H9 (cell line): ENCODE measurements at regions not wholly inside any gene's neighbourhood (a gene's known extent, or its start where the extent isn't known, plus 50 kb on each side); places are given as distances from the start of the nearest gene placed in this dataset.

ENCODE experiments used
- DNase-seq: peaks from one replicate; pipeline ENCODE4 v3.0.0-alpha.2; 2017
- H2AFZ ChIP-seq: one replicate; pipeline ENCODE4 v1.6.1; 2013; ENCODE audit warnings: mild to moderate bottlenecking, low read length, control low read depth, moderate library complexity
- H2AK5ac ChIP-seq: 2 replicates; pipeline ENCODE4 v1.6.1; 2013; ENCODE audit warnings: low read length, control low read depth, mixed read lengths; ENCODE audit not compliant: insufficient read length
- H2BK120ac ChIP-seq: one replicate; pipeline ENCODE4 v1.6.1; 2013; ENCODE audit warnings: low read depth, mild to moderate bottlenecking, low read length, control low read depth, inconsistent platforms; ENCODE audit not compliant: poor library complexity, severe bottlenecking
- H2BK12ac ChIP-seq: 2 replicates; pipeline ENCODE4 v1.6.1; 2013; ENCODE audit warnings: low read length, control low read depth, mixed read lengths, low read depth; ENCODE audit not compliant: insufficient read length
- H2BK15ac ChIP-seq: 2 replicates; pipeline ENCODE4 v1.6.1; 2013; ENCODE audit warnings: low read depth, low read length, control low read depth
- H2BK20ac ChIP-seq: one replicate; pipeline ENCODE4 v1.6.1; 2013; ENCODE audit warnings: low read depth, mild to moderate bottlenecking, low read length, control low read depth, inconsistent platforms; ENCODE audit not compliant: poor library complexity, severe bottlenecking
- H2BK5ac ChIP-seq: 2 replicates; pipeline ENCODE4 v1.6.1; 2013; ENCODE audit warnings: low read length, control low read depth, mixed read lengths; ENCODE audit not compliant: insufficient read length
- H3K14ac ChIP-seq: 2 replicates; pipeline ENCODE4 v1.6.1; 2013; ENCODE audit warnings: low read length, control low read depth; ENCODE audit not compliant: insufficient read depth
- H3K18ac ChIP-seq: 2 replicates; pipeline ENCODE4 v1.6.1; 2013; ENCODE audit warnings: low read depth, mild to moderate bottlenecking, mixed read lengths, low read length, control low read depth; ENCODE audit not compliant: insufficient read length
- H3K23ac ChIP-seq: 2 replicates; pipeline ENCODE4 v1.6.1; 2013; ENCODE audit warnings: low read length, control low read depth, mixed read lengths, low read depth; ENCODE audit not compliant: insufficient read length
- H3K23me2 ChIP-seq: 2 replicates; pipeline ENCODE4 v1.6.1; 2013; ENCODE audit warnings: low read depth, mild to moderate bottlenecking, mixed read lengths, low read length, control low read depth; ENCODE audit not compliant: insufficient read length, poor library complexity, severe bottlenecking
- H3K27ac ChIP-seq: 2 replicates; pipeline ENCODE4 v1.5.1; 2013; ENCODE audit warnings: low read length, control low read depth, mixed read lengths, low read depth; ENCODE audit not compliant: insufficient read length
- H3K27me3 ChIP-seq: 2 replicates; pipeline ENCODE4 v1.6.1; 2013; ENCODE audit warnings: low read length, control low read depth, inconsistent platforms; ENCODE audit not compliant: insufficient read depth
- H3K4ac ChIP-seq: 2 replicates; pipeline ENCODE4 v1.6.1; 2013; ENCODE audit warnings: low read depth, mild to moderate bottlenecking, control low read depth, inconsistent platforms, low read length, moderate library complexity
- H3K4me1 ChIP-seq: 2 replicates; pipeline ENCODE4 v1.6.1; 2013; ENCODE audit warnings: low read length, control low read depth, inconsistent platforms; ENCODE audit not compliant: insufficient read depth
- H3K4me2 ChIP-seq: 2 replicates; pipeline ENCODE4 v1.6.1; 2013; ENCODE audit warnings: low read length, control low read depth, mixed read lengths; ENCODE audit not compliant: insufficient read length, insufficient read depth
- H3K56ac ChIP-seq: 2 replicates; pipeline ENCODE4 v1.6.1; 2013; ENCODE audit warnings: low read depth, mild to moderate bottlenecking, mixed read lengths, low read length, control low read depth; ENCODE audit not compliant: insufficient read length
- H3K79me1 ChIP-seq: 2 replicates; pipeline ENCODE4 v1.6.1; 2013; ENCODE audit warnings: low read depth, mild to moderate bottlenecking, moderate library complexity, low read length, control low read depth, inconsistent platforms; ENCODE audit not compliant: insufficient read depth, poor library complexity, severe bottlenecking
- H3K79me2 ChIP-seq: 2 replicates; pipeline ENCODE4 v1.6.1; 2013; ENCODE audit warnings: low read length, control low read depth, inconsistent platforms; ENCODE audit not compliant: insufficient read depth
- H3K9ac ChIP-seq: 2 replicates; pipeline ENCODE4 v1.6.1; 2013; ENCODE audit warnings: low read length, control low read depth, mixed read lengths; ENCODE audit not compliant: insufficient read length; ENCODE audit errors: extremely low read depth
- H3K9me3 ChIP-seq: one replicate; pipeline ENCODE4 v1.6.1; 2013; ENCODE audit warnings: low read depth, low read length, inconsistent platforms; ENCODE audit not compliant: control insufficient read depth
- H3T11ph ChIP-seq: one replicate; pipeline ENCODE4 v1.6.1; 2013; ENCODE audit warnings: mild to moderate bottlenecking, low read length, control low read depth, inconsistent platforms
- H4K20me1 ChIP-seq: one replicate; pipeline ENCODE4 v1.6.1; 2013; ENCODE audit not compliant: control insufficient read depth, insufficient read length, insufficient read depth
- H4K5ac ChIP-seq: 2 replicates; pipeline ENCODE4 v1.6.1; 2013; ENCODE audit warnings: low read depth, mild to moderate bottlenecking, mixed read lengths, low read length, control low read depth; ENCODE audit not compliant: insufficient read length
- H4K8ac ChIP-seq: replicated peaks from 2 replicates; pipeline ENCODE4 v1.6.1; 2013; ENCODE audit warnings: low read length, control low read depth, mixed read lengths, low read depth; ENCODE audit not compliant: insufficient read length
- H4K91ac ChIP-seq: 2 replicates; pipeline ENCODE4 v1.6.1; 2013; ENCODE audit warnings: low read depth, mild to moderate bottlenecking, moderate library complexity, mixed read lengths, low read length, control low read depth; ENCODE audit not compliant: insufficient read length
- H3K27ac Mint-ChIP-seq, 3 experiments: 2 replicates in 2 of 3; 3 replicates in 1 of 3; pipeline ENCODE4 v1.8.0; 2020 to 2021; ENCODE audit warnings: mixed read lengths in 3 of 3, mild to moderate bottlenecking in 1 of 3, moderate library complexity in 1 of 3
- H3K27me3 Mint-ChIP-seq: 2 replicates; pipeline ENCODE4 v1.8.0; 2021; ENCODE audit warnings: low read depth, mild to moderate bottlenecking, moderate library complexity, mixed read lengths
- H3K36me3 Mint-ChIP-seq, 3 experiments: 2 replicates in 2 of 3; 3 replicates in 1 of 3; pipeline ENCODE4 v1.8.0; 2020 to 2021; ENCODE audit warnings: low read depth in 3 of 3, mixed read lengths in 3 of 3; ENCODE audit not compliant: insufficient read depth in 1 of 3
- H3K4me1 Mint-ChIP-seq, 2 experiments: 2 replicates each; pipeline ENCODE4 v1.8.0; 2020; ENCODE audit warnings: mixed read lengths in 2 of 2
- H3K4me3 Mint-ChIP-seq, 2 experiments: 2 replicates in 1 of 2; 3 replicates in 1 of 2; pipeline ENCODE4 v1.8.0; 2020 to 2021; ENCODE audit warnings: mild to moderate bottlenecking in 2 of 2, mixed read lengths in 2 of 2, moderate library complexity in 1 of 2
- H3K9me3 Mint-ChIP-seq, 2 experiments: 2 replicates in 1 of 2; 3 replicates in 1 of 2; pipeline ENCODE4 v1.8.0; 2020; ENCODE audit warnings: mild to moderate bottlenecking in 2 of 2, mixed read lengths in 2 of 2, moderate library complexity in 1 of 2
- WGBS: extraction: QIAGEN DNeasy Blood & Tissue Kit; methylation state at CpG from one replicate; pipeline ENCODE4 v1.1.7; 2013; ENCODE audit warnings: missing lambda C conversion rate, low lambda C conversion rate, mixed read lengths; ENCODE audit not compliant: insufficient read length; ENCODE audit errors: extremely low coverage; 5-methylcytosine and 5-hydroxymethylcytosine counted together
- TF ChIP-seq, protein P1 (sequence below): fragments of 200-600 bp; sonication (generic); conservative IDR thresholded peaks from 3 replicates; pipeline ENCODE4 v1.8.0; 2021; ENCODE audit warnings: antibody characterized with exemption, mild to moderate bottlenecking

DNA sequence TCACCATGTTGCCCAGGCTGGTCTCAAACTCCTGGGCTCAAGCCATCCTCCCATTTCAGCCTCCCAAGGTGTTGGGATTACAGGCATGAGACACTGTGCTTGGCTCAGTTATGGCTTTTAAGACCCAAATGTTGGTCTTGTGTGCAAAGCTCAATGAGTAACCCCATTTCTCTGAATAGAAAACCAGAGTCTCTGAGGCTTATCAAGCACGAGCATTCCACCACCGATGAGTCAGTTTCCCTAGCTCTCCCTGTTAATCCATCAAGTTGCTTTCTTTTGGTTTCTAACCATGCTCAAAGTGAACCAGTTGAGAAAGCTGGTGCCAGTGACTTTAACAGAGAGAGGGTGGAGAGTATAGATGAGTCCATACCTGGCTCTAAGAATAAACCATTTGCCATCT is 350.9 kb upstream of the ADGRL2 start:
- Histone ChIP-seq H2BK15ac (no peak overlapping the region), H2BK12ac (no peak overlapping the region), H3K9ac (no peak overlapping the region), H3K4me1 (peaks cover under 1% of the 10 kb centered on the region; the same call in 1 of the 2 replicates), H3T11ph (no peak overlapping the region), H3K79me1 (no peaks in the 10 kb centered on the region), H4K20me1 (no peaks in the 10 kb centered on the region), H3K4me2 (no peak overlapping the region), H2AK5ac (no peak overlapping the region), H2BK120ac (no peak overlapping the region), H4K5ac (no peak overlapping the region), H3K14ac (no peak overlapping the region), H3K9me3 (no peaks in the 10 kb centered on the region), H3K23me2 (no peaks in the 10 kb centered on the region), H3K27ac (no peak overlapping the region), H4K91ac (no peak overlapping the region), H3K18ac (no peak overlapping the region), H3K4ac (no peak overlapping the region), H3K27me3 (no peaks in the 10 kb centered on the region), H4K8ac (no peak overlapping the region), H2AFZ (no peak overlapping the region), H3K79me2 (no peaks in the 10 kb centered on the region), H2BK20ac (no peak overlapping the region), H2BK5ac (no peak overlapping the region), H3K56ac (no peak overlapping the region), H3K23ac (no peak overlapping the region)
- no peak for DNase-seq
- H3K4me3 Mint-ChIP-seq, result no peak overlapping the region
- TF ChIP-seq, protein P1, sequence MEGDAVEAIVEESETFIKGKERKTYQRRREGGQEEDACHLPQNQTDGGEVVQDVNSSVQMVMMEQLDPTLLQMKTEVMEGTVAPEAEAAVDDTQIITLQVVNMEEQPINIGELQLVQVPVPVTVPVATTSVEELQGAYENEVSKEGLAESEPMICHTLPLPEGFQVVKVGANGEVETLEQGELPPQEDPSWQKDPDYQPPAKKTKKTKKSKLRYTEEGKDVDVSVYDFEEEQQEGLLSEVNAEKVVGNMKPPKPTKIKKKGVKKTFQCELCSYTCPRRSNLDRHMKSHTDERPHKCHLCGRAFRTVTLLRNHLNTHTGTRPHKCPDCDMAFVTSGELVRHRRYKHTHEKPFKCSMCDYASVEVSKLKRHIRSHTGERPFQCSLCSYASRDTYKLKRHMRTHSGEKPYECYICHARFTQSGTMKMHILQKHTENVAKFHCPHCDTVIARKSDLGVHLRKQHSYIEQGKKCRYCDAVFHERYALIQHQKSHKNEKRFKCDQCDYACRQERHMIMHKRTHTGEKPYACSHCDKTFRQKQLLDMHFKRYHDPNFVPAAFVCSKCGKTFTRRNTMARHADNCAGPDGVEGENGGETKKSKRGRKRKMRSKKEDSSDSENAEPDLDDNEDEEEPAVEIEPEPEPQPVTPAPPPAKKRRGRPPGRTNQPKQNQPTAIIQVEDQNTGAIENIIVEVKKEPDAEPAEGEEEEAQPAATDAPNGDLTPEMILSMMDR, result no peak
- peaks cover 35 to 38% of the 10 kb centered on the region in 2 experiments for H3K4me1 Mint-ChIP-seq
- peaks cover 0 to 5% (median 0%) of the 10 kb centered on the region in 3 experiments; a peak in 1 of 7 replicates for H3K36me3 Mint-ChIP-seq
- no peaks in the 10 kb centered on the region for H3K9me3 Mint-ChIP-seq
- WGBS, result no CpG with 5 or more reads among the region's 2 CpGs
- H3K27ac Mint-ChIP-seq, result no peak overlapping the region
- no peaks in the 10 kb centered on the region for H3K27me3 Mint-ChIP-seq
